CD4-positive, alpha-beta T cell treated with Interleukin-2 at 100 ng/mL for 4 hours (primary cell): ENCODE measurements at regions not wholly inside any gene's neighbourhood (a gene's known extent, or its start where the extent isn't known, plus 50 kb on each side); places are given as distances from the start of the nearest gene placed in this dataset.

ENCODE experiments used
- DNase-seq: peaks from one replicate; pipeline ENCODE4 v3.0.0-alpha.2; 2020; ENCODE audit warnings: low spot score

DNA sequence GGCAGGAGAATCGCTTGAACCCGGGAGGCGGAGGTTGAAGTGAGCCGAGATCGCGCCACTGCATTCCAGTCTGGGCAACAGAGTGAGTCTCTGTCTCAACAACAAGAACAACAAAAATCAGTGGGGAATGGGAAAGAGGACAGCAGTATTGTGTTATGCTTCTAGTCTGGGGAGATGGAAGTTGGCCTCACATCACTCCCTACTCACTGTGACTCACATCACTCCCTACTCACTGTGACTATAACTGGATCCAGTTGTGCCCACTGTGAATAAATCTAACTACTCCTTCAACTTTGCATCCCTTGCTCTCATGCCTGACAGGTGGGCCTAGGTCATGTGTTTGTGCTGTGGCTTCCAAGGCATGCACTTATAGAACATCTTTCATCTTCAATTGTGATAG, 285.4 kb upstream of the USP24 start:
- DNase-seq: no peak

DNA sequence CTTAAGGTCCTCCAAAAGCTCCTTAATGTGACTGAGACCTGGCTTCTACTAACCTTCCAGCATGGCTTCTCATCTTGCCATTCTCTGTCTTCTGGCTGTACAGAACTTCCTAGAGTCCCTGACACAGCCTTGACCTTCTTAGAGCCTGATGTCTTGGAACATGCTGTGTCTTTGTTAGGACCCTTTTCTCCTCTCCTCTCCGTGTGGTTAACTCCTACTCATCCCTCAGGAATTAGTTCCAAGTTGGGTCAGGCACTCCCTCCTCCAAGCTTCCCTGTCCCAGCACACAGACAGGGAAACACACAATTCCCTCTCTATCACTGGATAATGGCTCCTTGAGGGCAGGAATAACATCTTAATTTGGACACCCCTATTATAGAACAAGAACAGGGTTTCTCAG, 275.4 kb upstream of the USP24 start:
- no peak for DNase-seq

DNA sequence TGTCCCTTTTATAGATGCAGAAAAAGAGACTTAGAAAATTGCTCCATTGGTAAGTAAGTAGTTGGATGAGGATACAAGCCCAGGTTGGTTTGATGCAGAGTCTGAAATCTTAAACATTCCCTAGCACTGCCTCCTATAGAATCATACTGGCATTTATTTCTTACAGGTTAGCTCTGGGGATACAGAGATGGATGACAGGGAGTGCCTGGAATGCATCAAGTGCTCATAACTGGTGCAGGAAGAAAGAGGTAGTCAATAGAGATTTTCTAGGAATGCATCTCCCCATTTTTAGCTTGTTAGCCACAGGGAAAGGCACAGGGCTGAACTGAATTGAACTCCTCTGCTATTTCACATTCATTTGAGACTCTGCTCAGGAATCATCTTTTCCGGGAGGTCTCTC, 269.0 kb upstream of the USP24 start:
- no peak for DNase-seq

DNA sequence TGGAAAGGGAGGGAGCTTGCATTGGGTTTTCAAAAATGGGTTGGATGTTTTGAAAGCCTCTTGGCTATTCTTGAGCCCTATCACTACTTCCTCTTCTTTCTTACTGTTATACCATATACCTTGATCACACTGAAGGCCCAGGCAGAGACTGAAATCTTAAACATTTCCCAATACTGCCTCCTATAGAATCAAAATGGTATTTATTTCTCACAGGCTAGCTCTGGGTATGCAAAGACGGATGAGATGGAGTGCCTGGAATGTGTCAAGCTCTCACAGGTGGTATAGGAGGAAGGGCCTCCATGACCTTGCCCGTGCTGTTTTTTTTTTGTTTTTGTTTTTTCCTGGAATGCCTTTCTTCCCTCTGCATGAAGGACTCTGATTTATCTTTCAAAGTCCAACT, 268.4 kb upstream of the USP24 start:
- DNase-seq: no peak

DNA sequence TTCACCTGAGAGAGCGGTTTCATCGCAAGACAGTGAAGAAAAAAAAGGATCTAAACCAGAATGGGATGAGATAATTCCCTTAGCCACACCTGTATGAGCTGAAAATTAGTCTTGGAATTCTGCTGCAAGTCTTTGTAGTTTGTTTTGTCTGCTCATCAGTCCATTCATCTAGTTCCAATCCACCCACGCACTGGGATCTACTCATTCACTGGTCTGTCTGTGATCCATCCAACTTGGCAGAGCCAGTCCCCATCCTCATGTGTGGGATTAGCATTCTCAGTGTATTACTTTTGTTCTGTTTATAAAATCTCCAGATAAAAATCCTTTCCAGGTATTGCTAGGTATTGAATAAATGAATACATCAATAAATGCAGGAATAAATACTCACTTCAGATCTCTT, 266.5 kb upstream of the USP24 start:
- DNase-seq: no peak

DNA sequence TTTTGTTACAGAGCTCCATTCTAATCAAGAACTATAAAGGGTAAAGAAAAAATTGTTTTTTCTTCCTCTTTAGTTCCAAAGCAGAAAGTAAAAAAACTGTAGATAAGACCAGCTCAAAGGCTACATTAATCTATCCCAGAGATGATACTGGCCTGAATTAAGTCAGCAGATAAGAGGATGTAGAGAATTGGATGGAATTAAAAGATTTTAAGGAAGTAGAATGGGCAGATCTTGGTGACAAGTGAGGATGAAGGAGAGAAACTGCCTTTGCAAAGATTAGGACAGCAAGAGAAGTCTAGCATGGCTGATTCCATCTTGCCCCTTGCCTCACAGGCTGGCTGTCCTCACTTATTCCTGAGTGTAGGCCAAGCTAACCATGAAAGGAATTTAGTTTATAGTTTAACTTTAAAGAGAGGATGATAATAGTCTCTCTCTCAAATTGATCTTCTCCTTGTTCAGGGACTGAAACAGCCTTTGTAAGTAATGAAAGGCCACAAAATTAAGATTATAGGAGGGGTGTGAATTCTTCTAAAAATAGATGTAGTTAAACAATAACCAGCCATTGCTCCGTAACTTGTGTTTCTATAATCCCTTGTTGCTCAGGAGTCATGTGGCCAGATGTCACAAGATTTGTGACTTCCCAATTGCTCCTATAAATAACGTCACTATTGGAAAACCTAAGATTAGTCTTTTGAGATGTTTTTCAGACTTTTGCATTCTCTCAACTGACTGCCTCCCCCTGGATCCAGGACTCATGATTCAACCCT, 265.0 kb upstream of the USP24 start:
- no peak for DNase-seq

DNA sequence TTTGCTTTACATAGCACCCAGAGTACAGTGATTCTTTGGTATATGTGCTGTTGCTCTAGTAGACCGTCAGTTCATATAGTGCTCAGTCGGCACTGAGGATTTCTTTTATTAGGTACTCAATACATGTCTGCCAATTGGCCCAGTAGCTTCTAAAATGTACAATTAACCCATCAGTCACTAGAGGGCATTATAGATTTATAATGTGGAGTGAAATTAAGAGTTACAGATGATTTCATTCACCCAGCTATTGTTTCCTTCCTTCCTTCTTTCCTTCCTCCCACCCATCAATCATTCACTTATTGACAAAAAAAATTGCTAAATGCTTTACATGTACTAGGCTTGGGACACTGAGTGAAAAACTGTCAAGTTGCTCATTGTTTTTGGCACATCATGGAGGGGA, 263.6 kb upstream of the USP24 start:
- no peak for DNase-seq

DNA sequence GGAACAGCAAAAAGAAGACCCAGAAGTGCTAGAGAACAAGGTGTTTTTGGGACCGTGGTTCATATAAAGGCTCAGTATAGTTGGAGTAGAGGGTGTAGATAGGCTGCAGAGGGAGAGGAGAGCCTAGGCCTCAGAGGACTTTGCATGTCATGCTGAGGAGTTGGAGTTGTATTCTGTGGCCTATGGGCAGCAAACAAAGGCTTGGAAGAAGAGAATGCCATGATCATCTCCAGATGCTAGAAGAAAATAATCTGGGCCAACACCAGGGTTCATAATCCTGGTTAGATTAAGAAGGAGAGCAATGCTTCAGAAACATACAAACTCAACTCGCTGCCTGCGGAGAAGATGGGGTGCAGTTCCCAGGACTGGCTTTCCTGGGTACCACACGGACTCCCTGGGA, 262.8 kb upstream of the USP24 start:
- DNase-seq: no peak

DNA sequence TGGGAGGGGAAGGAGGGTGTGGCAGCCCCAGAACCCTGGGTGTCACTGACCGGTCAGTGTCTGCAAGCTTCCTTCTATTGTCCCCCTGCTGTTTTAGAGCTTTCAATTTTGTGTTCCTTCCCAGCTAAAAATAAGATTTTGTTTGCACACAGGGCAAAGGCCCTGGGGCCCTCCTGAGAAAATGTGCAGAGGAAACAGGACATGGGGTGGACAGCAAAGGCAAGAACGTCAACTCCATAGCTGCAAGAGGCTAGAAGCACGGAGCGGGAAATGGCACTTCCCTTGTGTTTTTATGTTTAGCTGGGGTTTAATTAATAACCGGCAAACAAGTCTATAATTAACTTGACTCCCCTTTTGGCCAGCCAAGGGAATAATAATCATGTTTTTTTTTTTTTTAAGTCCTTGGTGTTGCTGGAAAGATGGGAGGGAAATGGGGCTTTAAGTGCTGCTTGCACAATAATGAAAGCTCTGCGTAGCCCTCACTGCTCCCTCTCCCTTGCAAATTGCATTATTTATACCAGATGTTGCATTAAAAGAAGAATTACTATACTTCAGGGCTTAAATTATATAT, 261.4 kb upstream of the USP24 start:
- DNase-seq: no peak

DNA sequence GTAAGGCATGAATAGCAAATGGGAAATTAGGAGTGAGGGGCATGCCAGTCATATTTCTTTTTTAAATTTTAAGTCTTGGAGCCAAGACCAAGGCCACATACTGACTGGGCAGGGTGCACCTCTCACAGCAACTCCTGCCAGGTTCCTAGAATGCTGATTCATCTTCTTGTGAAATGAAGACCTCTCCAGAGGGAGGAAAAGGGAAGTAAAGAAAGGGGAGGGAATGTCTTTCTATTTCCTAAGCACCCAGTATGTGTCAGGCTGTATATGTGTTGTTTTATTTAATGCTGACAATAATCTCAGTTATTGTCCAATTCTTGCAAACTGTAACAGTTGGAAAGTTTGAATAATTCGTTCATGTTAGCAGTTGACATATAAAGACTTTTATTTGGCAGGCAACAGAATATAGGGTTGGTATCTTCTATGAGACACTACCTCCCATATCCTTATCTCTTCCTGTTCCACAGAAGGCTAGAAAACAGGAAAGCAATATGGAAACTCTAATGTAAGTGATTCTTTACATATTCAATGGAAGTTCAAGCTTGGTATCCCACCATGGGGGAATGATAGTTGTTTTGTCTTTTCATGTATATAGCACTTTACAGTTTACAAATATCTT, 259.1 kb upstream of the USP24 start:
- DNase-seq: no peak

DNA sequence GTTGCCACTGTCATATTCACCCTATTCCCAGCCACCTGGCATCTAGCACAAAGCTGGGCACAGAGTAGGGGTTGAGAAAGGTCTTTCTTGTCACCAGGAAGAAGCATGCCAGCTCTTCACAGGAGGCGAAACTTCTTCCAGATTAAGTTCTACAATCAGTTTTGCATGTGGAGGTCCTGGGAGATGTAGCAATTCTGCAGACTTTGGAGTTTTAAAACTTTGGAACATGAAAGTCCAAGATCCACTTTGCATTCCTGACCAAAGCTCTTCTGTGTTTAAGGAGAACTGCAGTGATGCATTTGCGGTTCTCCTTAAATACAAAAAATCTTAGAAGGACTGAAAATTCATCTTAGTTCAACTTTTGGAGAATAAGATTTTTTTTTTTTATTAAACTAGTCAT, 258.5 kb upstream of the USP24 start:
- no peak for DNase-seq

DNA sequence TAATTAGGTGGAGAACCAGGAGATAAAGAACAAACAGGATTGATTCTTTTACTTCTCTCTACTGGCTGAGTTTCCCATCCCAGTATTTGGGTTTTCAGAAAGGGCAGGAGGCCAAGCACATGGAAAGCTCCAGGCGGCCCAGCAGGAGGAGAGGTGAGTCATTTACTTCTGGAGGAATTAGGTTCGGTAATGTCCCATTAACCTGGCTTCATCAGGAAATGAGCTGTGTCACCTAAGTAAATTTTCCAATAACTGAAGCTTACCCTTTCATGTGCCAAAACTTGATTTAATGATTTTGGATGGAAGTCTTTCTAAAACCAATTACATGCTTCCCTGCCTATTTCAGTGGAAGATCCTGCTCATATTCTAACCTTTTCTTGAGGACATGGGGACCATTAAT, 257.6 kb upstream of the USP24 start:
- no peak for DNase-seq

DNA sequence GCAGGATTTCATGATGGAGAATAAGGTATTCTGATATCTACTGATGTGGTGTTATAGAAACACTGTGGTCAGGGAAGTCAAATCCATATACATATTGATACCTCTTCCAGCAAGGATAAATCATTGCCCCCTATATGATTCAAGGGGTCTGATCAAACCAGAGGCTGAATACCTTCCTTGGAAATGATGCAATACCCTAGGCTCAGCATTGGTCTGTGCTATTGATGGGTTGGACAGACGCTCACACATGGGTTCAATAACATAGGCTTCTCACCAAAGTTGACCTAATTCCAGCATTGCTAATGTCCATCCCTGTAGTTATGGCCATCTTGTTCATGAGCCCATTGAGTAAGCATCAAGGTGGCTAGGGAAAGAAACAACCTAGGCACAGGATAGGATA, 257.0 kb upstream of the USP24 start:
- no peak for DNase-seq

DNA sequence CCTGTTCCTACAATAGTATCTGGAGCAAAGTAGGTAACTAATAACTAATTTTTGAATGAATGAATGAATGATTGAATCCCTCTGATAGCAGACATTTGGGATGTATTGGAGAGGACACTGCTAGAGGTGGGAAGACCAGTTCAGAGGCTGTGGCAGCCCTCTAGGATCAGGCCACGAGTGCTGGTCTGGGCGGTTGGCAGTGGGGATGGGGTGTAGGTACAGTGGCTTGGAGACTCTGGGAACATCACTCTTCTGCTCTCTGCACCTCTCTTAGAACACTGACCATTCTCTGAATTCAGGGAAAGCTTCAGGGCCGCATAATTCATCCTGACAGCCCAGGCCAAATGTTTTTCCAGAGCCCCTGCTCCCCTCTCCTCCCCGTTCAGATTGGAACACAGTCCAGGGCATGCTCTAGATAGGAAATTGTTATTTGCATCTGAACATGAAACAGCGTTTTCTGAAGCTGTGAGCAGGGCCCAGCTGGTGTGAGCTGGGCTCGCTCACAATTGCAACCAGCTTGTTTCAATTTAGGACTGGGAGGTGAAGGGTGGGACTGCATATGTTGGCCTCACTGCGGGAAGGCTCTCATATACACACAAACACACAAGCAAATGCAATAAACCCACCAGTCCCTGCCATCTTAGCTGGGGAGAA, 253.1 kb upstream of the USP24 start:
- DNase-seq: no peak

DNA sequence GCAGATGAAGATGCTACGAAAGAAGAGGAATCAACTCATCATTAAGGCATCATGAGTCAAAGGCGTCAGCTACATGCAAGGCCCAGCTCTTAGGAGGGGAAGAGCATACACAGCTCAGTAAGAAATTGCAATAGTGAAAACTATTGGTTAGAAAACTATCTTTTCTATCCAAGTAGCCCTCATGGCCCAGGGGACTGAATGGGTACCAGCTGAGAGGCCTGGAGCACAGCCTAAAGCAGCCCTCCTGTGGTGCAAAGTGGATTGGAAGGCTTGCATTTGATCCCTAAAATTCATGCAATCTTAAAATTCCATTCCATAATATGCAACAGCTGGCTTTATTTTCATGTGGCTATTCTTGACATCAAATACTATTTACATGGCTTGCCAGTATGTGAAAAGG, 251.8 kb upstream of the USP24 start:
- DNase-seq: no peak

DNA sequence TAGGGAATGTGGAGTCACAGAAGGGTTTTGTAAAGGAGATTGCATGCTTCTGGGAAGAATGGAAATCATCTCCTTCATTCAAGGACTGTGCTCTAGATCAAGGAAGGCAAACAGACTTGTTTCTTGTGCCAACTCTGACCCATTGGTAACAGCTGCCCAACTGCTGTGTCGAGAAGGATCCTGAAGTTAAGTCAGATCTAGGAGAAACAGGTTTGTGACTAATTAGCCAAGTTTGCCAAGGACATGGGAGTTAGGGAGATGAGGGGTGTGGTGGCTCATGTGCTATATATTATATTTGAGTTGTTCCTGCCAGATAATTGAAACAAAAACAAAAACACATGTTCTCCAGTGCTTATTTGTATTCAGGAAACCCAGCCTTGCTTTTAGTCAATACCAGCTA, 251.2 kb upstream of the USP24 start:
- DNase-seq: no peak

DNA sequence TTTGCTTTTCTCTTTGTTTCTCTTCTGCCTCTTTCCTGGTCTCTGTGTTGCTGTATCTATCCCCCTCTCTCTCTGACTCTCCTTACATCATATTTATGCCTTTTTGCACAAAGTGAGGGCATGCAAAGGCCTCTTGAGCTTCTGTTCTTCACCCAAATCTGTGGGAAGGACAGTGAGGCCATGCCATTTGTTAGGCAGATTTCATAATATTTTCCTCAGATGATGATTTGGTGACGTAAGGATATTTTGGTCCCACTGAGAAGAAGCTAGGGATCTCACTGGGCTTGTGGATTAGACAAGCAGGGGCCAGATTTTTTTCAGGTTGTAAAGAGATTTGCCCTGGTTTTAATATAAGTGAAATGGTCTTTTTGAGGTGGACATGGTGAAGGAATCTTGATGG, 249.4 kb upstream of the USP24 start:
- DNase-seq: no peak

DNA sequence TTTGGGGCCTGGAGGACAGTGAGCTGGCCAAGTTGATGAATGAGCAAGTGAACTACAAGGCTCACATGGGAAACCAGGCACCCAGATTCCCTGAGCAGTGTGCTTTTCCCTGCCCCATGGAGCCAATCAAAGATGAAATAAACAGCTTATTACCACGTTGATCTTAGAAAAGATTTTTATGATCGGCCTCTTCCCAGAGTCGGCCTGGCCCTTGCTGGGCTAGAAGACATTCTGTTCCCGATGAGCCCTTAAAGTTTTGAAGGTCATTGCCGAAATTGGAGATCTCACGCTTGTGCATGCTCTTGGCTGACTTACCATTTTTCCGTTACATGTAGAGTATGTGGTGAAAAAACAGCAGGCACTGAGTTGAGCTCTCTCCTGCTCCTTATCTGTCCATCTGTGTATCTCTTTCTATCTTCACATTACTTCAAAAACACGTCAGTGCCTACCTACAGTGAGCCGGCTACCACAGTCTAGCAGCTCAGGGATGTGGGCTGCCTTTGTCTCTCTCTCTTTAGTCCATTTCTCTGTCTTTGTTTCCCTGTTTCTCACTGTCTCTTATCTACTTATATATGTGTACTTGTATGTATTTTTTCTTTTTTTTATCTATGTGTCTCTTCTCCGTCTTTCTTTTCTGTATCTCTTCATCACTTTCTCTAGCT, 248.8 kb upstream of the USP24 start:
- DNase-seq: no peak

DNA sequence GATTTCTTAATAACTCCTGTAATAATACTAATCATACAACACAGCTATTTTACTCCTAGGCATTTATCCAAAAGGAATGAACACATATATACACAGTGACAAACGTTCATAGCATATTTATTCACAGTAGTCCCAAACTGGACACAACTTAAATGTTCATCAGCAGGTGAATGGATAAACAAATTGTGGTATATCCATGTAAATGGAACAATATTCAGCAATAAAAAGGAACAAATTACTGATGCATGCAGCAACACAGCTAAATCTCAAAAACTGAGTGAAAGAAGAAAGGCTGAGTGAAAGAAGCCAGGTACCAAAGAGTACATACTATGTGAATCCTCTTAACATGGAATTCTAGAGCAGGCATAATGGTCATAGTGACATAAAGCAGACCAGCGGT, 242.7 kb upstream of the USP24 start:
- DNase-seq: no peak

DNA sequence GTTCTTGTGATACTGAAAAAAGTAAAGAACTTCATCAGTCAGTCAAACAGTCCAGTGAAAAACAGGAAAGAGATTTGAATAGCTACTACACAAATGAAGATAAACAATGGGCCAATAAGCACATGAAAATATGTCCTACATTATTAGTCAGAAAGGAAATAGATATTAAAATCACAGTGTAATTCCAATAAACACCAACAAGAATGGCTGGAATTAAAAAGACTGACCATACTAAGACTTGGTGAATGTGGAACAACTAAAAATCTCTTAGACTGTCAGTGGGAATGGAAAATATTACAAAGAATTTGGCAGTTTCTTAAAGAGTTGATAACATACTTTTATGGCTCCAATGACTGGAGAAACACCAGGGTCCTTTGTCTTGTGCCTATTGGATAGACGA, 241.8 kb upstream of the USP24 start:
- no peak for DNase-seq

DNA sequence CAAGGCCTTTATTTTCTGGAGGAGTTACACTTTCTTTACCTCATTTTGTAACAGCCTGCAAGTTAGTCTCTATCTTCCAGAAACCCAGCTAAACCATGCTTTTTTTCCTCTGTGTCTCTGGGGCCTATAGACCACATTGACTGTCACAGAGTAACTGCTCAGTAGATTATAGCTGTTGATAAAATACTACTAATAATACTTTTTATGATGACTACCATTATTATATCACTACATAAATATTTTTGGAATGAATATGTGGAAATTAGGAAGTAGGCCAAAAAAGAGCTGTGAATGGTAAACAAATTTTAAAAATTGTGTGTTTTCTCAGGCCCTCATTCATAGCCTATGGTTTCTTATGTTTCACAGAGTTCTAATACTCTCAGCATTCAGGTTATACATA, 233.1 kb upstream of the USP24 start:
- no peak for DNase-seq

DNA sequence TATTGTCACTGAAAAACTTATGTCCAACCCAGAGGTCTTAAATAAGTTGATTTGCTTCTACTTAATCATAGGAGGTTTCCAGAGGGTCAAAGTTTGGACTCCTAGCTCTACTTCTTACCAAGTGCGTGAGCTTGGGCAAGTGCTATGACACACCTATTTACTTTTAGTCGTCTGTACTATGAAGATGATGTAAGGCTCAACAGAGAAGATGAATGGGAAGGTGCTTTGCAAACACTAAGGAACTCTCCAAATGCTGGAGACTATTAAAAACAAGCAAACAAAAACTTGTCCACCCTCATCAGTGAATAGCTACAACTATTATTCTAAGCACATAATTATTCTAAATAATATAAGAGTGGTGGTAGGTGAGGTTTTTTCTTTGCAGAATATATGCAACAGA, 232.3 kb upstream of the USP24 start:
- DNase-seq: no peak

DNA sequence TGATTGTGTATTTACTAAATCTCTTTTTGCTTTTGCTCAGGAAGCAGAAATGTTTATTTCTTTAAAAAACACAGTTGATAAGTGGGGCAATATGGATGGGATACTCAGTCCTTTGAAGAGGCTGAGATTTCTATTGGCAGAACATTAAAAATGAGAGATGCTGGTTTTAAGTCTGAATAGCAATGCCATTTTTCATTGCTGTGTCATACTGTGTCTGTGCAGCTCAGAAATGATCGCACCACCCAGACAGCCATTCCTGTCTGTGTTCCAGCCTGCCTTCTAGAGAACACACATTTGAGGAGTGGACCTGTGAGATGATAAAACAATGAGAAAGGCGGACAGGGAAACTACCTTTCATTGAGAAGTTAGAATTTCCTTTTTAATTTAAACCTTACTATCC, 231.2 kb upstream of the USP24 start:
- DNase-seq: no peak
